ENCODE measurements at regions not wholly inside any gene's neighbourhood (a gene's known extent, or its start where the extent isn't known, plus 50 kb on each side); places are given as distances from the start of the nearest gene placed in this dataset.

- no peak for TF ChIP-seq CTCF (IDR thresholded peaks at IDR 0.05; ENCODE audit: low read depth, low read length)
- Histone ChIP-seq H3K36me3 (no peaks in the 10 kb centered on the region), H3K4me1 (ENCODE audit: low read depth) (peaks cover 14% of the 10 kb centered on the region), H3K9me3 (ENCODE audit: low read depth) (no peaks in the 10 kb centered on the region), H3K4me3 (no peak overlapping the region), H3K27ac (no peak overlapping the region), H3K27me3 (no peaks in the 10 kb centered on the region)
- DNase-seq (ENCODE audit: low read depth in 1 of 2, low spot score in 1 of 2) = no peak
These were observed 54.7 kb downstream of the GADD45G start for GRCh38 chr9:89659473-89659872.

DNA sequence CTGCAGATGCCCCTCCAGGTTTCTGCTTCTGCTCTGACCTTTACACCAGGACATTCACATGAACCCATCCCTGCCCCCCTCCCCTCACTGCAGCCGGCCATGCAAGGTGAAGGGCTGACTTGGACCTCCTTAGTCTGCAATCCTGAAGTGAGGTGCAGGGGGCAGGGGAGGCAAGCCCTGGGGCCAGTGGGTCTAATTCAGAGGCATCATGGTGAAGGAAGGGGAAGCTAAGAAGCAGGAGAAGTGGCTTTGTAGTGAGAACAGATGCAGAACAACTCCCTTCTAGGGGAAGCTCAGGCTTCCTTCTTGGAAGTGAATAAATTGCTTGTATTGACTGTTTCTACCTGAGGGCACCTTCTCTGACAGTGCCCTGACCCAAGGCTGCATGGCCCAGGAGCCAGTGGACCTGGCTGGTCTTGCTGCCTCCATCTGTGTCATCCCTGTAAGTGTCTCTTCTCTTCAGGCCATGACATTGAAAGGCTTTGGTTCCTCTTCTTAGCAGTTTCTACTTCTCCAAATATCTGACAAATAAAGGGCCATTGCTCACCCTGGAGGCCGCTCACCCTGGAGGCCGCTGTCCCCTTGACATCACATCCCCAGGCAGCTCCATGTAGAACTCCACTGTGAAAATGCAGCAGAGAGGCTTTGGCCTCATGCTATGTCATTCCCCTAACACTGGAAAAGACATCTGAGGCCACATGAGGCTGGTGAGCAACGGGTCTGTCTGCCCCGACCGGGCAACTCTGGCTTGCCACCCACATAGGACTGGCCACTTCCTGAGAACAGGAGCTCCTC, 55.3 kb downstream of the GADD45G start:
- H3K27me3 ChIP-seq = no peaks in the 10 kb centered on the region
- H3K9me3 ChIP-seq (ENCODE audit: low read depth) = no peaks in the 10 kb centered on the region
- H3K36me3 ChIP-seq = no peaks in the 10 kb centered on the region
- no peak overlapping the region for H3K4me3 ChIP-seq
- peaks cover 14% of the 10 kb centered on the region for H3K4me1 ChIP-seq (ENCODE audit: low read depth)
- DNase-seq (ENCODE audit: low read depth in 1 of 2, low spot score in 1 of 2) = no peak
- no peak for TF ChIP-seq CTCF (IDR thresholded peaks at IDR 0.05; ENCODE audit: low read depth, low read length)
- no peak overlapping the region for H3K27ac ChIP-seq

DNA sequence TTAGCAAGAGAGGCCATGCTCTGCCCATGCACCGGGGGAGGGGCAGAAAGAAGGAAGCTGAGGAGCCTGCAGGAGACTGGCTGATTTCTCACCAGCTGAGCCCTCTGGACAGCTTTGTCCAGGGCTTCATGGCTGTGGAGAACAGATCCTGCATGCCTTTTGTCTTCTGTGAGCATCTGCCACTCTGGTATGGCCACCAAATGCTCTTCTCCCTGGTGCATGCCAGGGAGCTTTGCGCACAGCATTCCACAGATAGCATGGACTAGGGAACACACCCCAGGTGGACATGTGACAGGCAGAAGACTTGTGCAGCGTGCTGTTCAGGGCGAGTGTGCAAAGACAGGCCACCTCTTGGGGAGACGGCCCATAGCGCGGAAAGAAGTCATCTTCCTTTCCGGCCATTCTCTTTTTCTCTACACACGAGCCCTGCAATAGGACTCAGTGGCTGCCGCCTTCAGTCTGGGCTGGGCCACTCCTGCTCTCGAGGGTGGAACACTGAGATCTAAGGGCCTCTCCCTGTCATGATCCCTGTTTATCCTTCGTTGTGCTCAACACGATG, 56.7 kb downstream of the GADD45G start:
- Histone ChIP-seq H3K36me3 (no peaks in the 10 kb centered on the region), H3K9me3 (ENCODE audit: low read depth) (no peaks in the 10 kb centered on the region), H3K27ac (peak overlapping the region; percentile 85), H3K4me1 (ENCODE audit: low read depth) (peaks cover 14% of the 10 kb centered on the region), H3K27me3 (no peaks in the 10 kb centered on the region), H3K4me3 (no peak overlapping the region)
- TF ChIP-seq CTCF (IDR thresholded peaks at IDR 0.05; ENCODE audit: low read depth, low read length) = no peak
- peak in 1 of 2 donors; percentile 40 for DNase-seq (ENCODE audit: low read depth in 1 of 2, low spot score in 1 of 2)

DNA sequence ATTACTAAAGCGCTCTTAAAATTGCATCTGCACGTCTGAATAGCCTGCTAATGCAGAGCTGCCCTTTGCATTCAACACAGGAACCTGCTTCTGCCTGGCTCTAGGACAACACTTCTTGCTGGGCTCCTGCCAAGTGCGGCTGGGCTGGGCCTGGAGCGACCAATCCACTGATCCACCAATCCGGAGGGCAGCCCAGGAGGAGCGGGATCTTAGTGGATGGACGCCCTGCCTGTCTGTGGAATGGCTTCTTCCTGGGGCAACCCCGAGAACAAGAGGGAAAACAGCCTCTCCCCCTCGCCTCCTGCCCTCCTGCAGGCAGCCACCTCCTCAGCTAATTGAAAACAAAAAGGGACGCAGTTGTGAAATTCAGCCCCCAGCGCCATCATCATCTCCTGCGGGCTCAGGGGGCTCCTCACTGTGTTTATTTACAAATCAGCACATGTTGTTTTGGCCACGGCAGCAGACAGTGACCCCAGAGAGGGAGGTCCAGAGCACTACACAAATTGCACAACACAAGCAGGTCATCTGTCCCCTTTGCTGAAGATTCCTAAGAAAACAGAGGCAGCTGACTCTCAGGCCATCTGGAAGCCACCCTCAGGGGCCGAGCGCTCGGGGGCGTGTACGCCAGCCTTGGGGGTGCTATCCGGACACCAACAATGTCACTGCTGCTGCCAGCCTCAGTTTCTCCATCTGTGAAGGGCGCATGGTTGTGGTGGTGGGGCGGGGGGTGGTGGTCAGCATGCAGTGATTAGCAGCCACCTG, 57.3 kb downstream of the GADD45G start:
- no peaks in the 10 kb centered on the region for H3K9me3 ChIP-seq (ENCODE audit: low read depth)
- H3K27ac ChIP-seq = peak overlapping the region; percentile 85
- H3K27me3 ChIP-seq = no peaks in the 10 kb centered on the region
- no peak for TF ChIP-seq CTCF (IDR thresholded peaks at IDR 0.05; ENCODE audit: low read depth, low read length)
- peak; percentile 96 to 98 for DNase-seq (ENCODE audit: low read depth in 1 of 2, low spot score in 1 of 2)
- H3K4me3 ChIP-seq = no peak overlapping the region
- no peaks in the 10 kb centered on the region for H3K36me3 ChIP-seq
- H3K4me1 ChIP-seq (ENCODE audit: low read depth) = peaks cover 17% of the 10 kb centered on the region

GRCh38 chr9:89662718-89663613, 58.2 kb downstream of the GADD45G start:
- no peaks in the 10 kb centered on the region for H3K36me3 ChIP-seq
- no peaks in the 10 kb centered on the region for H3K27me3 ChIP-seq
- peaks cover 25% of the 10 kb centered on the region for H3K4me1 ChIP-seq (ENCODE audit: low read depth)
- no peak for TF ChIP-seq CTCF (IDR thresholded peaks at IDR 0.05; ENCODE audit: low read depth, low read length)
- H3K9me3 ChIP-seq (ENCODE audit: low read depth) = no peaks in the 10 kb centered on the region
- H3K27ac ChIP-seq = no peak overlapping the region
- H3K4me3 ChIP-seq = no peak overlapping the region
- DNase-seq (ENCODE audit: low read depth in 1 of 2, low spot score in 1 of 2) = no peak

All from cardiac muscle cell (in vitro differentiated cells and primary cell).